Dermis blood vessel endothelial cell (primary cell): ENCODE measurements at regions not wholly inside any gene's neighbourhood (a gene's known extent, or its start where the extent isn't known, plus 50 kb on each side); places are given as distances from the start of the nearest gene placed in this dataset.

ENCODE experiments used
- DNase-seq: peaks from one replicate; pipeline ENCODE4 v3.0.0; 2010

GRCh38 chr1:42096554-42096953, 56.7 kb upstream of the GUCA2B start:
- no peak for DNase-seq

- DNase-seq, result no peak
These were observed 64.0 kb upstream of the GUCA2B start for GRCh38 chr1:42089246-42089645.

DNA sequence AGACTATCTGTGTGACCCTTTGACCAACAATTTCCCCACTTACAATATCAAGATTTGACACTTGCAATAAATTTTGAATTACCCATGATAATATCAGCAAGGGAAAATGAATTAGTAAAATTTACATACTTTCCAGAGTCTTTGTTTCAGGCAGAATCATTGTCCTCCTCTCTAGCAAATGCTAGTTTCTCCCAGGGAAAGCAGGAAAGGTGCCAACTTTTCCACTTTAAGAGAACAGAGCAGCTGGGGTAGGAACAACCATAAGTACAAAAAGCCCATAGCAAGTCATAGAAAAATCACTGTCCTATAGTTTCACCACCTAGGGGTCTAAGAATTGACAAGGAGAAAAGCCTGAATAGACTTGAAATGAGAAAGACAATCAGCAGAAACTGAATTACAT, 67.1 kb upstream of the GUCA2B start:
- no peak for DNase-seq

DNA sequence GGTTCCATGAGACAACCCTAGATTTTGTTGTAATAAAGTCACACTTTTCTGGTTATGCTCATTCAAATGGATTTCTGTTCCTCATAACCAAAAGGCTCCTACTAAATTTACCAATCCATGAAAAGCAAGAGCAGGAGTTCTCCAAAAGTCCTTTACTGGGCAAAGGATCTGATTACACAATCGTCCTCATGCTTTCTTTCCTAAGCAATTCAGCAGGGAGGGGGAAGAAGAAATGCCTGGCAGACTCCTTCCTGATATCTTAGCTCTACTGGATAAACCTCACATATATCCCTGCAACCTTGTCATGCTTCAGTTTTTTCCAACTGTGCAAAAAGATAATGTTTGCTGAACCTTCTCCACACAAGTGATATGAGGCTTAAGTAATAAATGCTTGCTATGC, 67.6 kb upstream of the GUCA2B start:
- no peak for DNase-seq

DNA sequence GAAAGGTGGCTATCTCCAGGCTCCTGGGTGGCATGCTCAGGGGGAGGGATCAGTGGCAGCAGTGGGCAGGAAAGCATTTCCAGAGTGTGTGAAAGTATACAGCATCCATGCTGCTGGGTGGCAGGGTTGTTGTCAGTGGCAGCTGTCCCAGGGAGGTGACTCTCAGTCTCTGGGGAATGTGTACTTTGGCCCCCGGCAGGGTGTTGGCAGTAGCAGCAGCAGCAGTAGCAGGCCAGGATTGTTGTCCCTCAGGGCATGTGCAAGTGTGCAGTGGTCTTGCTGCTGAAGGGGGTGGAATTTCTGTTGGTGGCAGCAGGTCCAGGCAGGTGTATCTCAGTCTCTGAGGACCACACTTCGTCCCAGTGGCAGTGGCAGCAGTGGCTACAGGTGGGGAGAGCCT, 71.7 kb upstream of the GUCA2B start:
- no peak for DNase-seq

- no peak for DNase-seq
These were observed 78.0 kb upstream of the GUCA2B start for GRCh38 chr1:42075179-42075578.

DNA sequence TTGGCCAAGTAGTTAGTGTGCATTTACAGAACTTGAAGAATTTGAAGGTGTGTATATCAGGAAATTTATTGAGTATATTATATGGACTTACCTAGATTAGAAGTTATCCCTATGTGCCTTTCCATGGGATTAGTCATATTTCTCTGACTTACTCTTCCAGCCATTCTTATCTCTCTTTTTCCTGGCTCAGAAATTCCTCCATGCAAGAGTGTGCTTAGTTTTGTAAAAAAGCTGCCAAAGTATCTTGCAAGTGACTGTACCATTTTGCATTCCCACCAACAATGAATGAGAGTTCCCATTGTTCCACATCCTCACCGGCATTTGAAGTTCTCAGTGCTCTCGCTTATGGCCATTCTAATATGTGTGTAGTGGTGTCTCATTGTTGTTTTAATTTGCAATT, 82.2 kb upstream of the GUCA2B start:
- DNase-seq, result no peak

DNA sequence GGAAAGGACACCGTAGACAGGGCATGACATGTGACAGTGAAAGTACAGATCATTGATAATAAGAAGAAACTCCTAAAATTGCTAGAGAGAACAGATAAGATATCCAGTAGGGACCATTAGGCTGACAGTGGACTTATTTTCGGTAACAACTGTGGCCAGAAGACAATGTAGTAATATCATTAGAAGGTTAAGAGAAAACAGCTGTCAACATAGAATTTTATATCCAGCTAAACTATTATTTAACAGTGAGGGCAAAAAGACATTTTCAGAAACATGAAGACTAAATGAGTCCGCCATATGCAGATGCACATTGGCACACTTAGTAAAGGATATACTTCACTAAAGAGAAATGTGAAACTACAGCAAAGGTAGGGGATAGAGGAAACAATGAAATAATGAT, 95.4 kb upstream of the GUCA2B start:
- DNase-seq, result no peak

GRCh38 chr1:42056460-42056859, 96.8 kb upstream of the GUCA2B start:
- no peak for DNase-seq

- no peak for DNase-seq
These were observed 98.1 kb upstream of the GUCA2B start for GRCh38 chr1:42055061-42055460.

DNA sequence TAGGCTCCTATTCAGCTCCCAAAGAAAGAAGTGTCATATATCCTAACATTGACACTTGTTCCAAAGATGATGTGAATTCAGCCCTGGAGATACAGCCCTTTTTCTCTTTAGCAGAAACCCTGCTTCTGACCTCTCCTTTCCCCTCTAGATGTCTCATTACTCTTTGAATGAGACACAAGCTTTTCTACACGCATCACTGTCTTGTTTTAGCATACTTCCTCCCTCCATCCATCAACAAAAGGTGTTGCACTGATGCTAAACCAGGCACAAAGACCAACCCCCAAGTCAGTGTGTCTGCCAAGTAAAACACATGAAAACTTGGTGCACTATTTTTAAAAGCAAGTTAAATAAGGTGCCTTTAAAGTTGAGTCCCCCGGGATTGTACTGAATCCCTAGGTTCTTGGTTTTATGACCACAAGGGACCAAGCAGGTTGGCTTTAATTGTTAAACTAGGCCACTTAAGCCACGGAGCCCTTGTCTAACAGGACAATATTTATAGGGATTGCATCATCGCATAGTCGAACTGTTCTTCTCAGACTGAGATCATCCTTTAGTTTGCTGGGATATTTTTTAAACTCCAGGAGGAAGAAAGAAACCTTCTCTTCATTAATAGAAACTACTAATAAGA, 101.0 kb upstream of the GUCA2B start:
- no peak for DNase-seq

DNA sequence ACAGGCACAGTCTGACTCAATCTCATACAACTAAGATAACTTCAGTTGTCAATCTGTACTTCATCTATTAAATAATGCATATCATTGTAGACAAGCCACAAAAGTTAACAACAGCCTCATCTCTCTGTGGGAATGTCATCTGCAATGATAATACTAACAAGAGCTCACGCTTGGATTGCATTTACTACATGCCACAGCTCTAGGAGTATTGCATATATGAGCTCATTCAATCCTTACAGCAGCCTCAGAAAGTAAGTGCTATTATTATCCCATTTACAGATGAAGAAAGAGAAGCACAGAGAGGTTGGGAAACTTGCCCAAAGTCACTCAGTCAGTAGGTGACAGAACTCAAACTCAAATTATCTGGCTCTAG, 105.7 kb upstream of the GUCA2B start:
- DNase-seq, result no peak

DNA sequence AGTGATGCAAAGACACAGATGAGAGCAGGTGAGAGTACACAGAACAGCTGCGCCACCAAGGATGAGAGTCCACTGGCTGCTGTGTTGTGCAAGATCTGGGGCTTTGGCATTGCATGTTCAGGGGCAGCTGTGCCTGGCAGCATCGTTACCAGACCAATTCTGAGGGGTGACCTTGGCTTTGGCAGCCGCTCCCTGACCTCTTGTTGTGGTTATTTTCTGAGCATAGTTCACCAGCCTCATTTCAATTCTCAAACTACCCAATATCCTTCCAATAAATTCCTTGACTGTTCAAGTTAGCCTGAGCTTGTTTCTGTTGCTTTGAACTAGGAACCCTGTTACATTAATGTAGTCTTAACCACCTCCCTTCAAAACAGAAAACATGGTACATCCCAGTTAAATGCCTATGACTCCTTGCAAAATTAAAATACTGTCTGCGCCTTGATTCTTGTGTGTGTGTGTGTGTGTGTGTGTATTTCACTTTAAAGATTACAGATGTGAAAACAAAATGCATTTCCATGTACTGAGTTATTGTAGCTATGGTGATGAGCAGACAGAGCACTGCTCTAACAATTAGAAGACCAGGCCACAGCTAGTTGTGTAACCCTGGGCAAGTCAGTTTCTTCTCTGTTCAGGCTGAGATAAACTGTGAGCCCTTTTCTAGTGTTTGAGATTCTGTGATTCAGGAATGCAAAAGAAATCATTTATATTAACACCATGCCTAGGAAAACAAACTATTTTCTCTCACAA, 106.3 kb upstream of the GUCA2B start:
- no peak for DNase-seq

- no peak for DNase-seq
These were observed 108.9 kb upstream of the GUCA2B start for GRCh38 chr1:42044346-42044745.

DNA sequence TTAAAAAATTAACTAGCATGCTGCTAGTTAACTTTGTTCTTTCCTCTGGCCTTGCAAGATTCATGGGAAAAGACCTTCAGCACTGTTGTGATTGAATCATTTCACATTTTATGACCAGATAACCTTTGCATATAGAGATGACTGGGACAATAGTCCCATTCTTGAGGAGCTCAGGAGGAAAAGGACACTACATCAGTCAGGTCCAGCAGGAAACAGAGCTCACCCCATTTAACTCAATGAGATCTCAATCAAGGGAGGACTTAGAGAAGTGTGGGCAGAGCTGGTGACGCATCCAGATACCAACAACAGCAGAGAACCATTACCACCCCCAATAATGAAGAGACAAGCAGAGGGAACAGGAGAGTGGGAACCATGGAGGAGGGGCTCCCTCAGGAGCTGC, 109.4 kb upstream of the GUCA2B start:
- no peak for DNase-seq

DNA sequence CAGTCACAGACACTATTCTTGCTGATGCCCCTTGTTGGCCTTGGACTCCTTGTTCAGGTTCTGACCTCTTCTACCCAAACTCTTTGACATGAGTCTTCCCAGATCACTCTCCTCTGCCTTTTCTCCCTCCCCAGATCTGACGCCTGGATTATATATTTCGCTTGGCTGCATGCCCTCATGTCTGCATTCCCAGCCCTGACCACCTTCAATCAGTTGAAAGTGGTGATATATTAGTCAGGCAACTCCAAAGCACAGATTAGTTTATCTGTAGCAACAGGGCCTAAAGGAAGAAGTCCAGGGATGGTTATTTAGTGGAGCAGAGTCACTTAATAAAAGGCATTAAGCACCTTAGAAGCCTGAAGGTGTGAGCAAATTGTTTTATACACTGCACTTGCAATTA, 110.0 kb upstream of the GUCA2B start:
- no peak for DNase-seq

DNA sequence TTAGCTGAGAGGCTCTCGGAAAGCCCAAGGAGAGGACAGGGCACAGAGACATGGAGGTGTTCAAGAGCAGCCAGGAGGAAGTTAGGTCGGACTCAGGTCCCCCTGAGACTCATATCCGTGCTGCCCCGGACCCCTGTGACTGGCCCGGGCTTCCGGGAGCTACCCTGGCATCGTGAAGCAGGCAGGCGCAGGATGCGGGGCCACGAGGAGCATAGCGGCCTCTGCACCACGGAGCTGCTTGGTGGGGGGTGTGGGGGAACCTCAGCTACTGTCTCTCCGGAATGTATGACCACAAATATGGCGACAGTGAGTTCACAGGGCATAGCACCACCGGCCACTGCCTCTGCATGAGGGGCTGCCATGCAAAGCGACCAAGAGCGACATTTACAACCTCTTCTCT, 112.2 kb upstream of the GUCA2B start:
- no peak for DNase-seq

GRCh38 chr1:42040159-42040558, 113.1 kb upstream of the GUCA2B start:
- DNase-seq, result no peak

DNA sequence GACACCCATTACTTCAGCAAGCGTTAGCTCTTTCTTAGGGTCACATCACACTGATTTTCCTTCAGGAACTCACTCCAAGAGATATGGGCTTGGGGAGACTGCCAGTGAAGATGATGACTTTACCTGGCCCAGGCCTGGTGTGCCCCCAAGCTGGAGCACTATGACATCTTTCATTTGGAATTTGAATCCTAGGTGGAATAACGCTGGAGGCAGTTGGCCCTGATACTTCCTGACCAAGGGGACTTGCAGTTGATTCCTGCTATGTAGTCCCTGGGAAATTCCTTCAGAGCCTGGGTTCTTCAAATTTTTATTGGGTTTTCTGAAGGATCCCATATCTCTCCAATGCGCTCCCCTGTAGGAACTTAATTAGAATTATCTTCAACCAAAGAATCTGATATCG, 114.9 kb upstream of the GUCA2B start:
- no peak for DNase-seq

- no peak for DNase-seq
These were observed 115.6 kb upstream of the GUCA2B start for GRCh38 chr1:42037586-42037985.

DNA sequence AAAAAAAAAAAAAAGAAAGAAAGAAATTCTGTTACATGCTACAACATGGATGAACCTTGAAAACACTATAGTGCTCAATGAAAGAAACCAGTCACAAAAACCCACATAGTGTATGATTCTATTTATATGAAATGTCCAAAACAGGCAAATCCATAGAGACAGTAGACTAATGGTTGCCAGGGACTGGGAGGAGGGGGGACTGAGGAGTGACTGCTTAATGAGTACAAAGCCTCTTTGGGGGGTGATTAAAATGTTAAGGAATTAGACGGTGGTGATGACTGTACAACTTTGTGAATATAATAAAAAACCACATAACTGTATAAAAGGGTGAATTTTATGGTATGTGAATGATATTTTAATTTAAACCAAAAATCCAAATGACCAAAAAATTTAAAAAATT, 116.0 kb upstream of the GUCA2B start:
- no peak for DNase-seq

GRCh38 chr1:42035830-42036604, 117.2 kb upstream of the GUCA2B start:
- DNase-seq, result peak; percentile 95

- peak; percentile 72 for DNase-seq
These were observed 116.6 kb upstream of the HIVEP3 start for GRCh38 chr1:42035205-42035829.

GRCh38 chr1:42034426-42034825, 115.7 kb upstream of the HIVEP3 start:
- DNase-seq, result no peak
